ENCODE measurements at regions not wholly inside any gene's neighbourhood (a gene's known extent, or its start where the extent isn't known, plus 50 kb on each side); places are given as distances from the start of the nearest gene placed in this dataset.

- no peaks in the 10 kb centered on the region for H3K36me3 ChIP-seq (ENCODE audit: control insufficient read depth in 2 of 2, extremely low read depth in 1 of 2, insufficient read depth in 2 of 2, low read length in 2 of 2)
- no peaks in the 10 kb centered on the region for H3K79me2 ChIP-seq (ENCODE audit: control insufficient read depth, insufficient read depth, low read length)
- H3K4me3 ChIP-seq (replicated peaks in 1 of 3; ENCODE audit: insufficient read depth in 1 of 3, low read depth in 1 of 3, low read length in 3 of 3) = no peak overlapping the region
- ChIA-PET POLR2A (no interaction called here), CTCF (no interaction called here)
- H4K20me1 ChIP-seq (replicated peaks; ENCODE audit: control insufficient read depth, extremely low read depth, insufficient read depth, low read length) = no peaks in the 10 kb centered on the region
- H3K9ac ChIP-seq (replicated peaks; ENCODE audit: extremely low read depth, insufficient read depth, low read length) = no peak overlapping the region
- TF ChIP-seq POLR2A (IDR thresholded peaks at IDR 0.05; ENCODE audit: low read depth, low read length) (no peak), POLR2AphosphoS5 (IDR thresholded peaks at IDR 0.05; ENCODE audit: insufficient read depth, low read depth, low read length) (no peak), MAX (IDR thresholded peaks at IDR 0.05; ENCODE audit: insufficient read depth, insufficient read length) (no peak), EZH2 (IDR thresholded peaks at IDR 0.05; ENCODE audit: borderline replicate concordance, low read depth, low read length, severe bottlenecking) (no peak), CTCF (IDR thresholded peaks at IDR 0.05; ENCODE audit: extremely low read depth in 1 of 2, insufficient read depth in 1 of 2, low read depth in 1 of 2, low read length in 2 of 2) (no peak)
- intact Hi-C loops (cut with micrococcal nuclease) = no loop called here
- no peaks in the 10 kb centered on the region for H3K9me1 ChIP-seq (replicated peaks; ENCODE audit: control insufficient read depth, extremely low read depth, insufficient read depth, low read length)
- no peaks in the 10 kb centered on the region for H3K27me3 ChIP-seq (ENCODE audit: control insufficient read depth in 2 of 2, insufficient read depth in 2 of 2, low read length in 2 of 2)
- no peak overlapping the region for H3K27ac ChIP-seq (ENCODE audit: insufficient read depth, low read depth, low read length)
- H3K9me3 ChIP-seq (replicated peaks; ENCODE audit: control insufficient read depth, insufficient read depth, low read length) = no peaks in the 10 kb centered on the region
- H3K4me1 ChIP-seq (ENCODE audit: control insufficient read depth, extremely low read depth, insufficient read depth, low read length) = no peaks in the 10 kb centered on the region
- H3K4me2 ChIP-seq (ENCODE audit: insufficient read depth, low read length) = no peak overlapping the region
- dilution Hi-C loops (cut with MboI; ENCODE audit: extremely low pct_ligation_motif_present, low sequenced_read_pairs) = no loop called here
- DNase-seq (ENCODE audit: low read depth, low spot score) = no peak
- no peak overlapping the region for H2AFZ ChIP-seq (ENCODE audit: low read depth, low read length)
- BruUV-seq (replicated peaks) = no TSS peak
- FAIRE-seq = no peak
Observed at GRCh38 chr9:8262625-8263622, 463.3 kb upstream of the DMAC1 start.

All from endothelial cell of umbilical vein (primary cell).